KMS-11 (cell line): ENCODE measurements at regions not wholly inside any gene's neighbourhood (a gene's known extent, or its start where the extent isn't known, plus 50 kb on each side); places are given as distances from the start of the nearest gene placed in this dataset.

ENCODE experiments used
- H2AFZ ChIP-seq: fragments of 200-600 bp; sonication (generic); 2 replicates; pipeline ENCODE4 v1.6.1; 2016; ENCODE audit warnings: antibody characterized with exemption, mixed run types, low read depth
- H3K27ac ChIP-seq: fragments of 200-600 bp; sonication (generic); 2 replicates; pipeline ENCODE4 v1.6.1; 2016; ENCODE audit warnings: mild to moderate bottlenecking, mixed run types
- H3K27me3 ChIP-seq: fragments of 200-600 bp; sonication (generic); 2 replicates; pipeline ENCODE4 v1.6.1; 2017; ENCODE audit warnings: mild to moderate bottlenecking, low read depth, mixed run types, moderate library complexity; ENCODE audit not compliant: insufficient read depth
- H3K36me3 ChIP-seq: fragments of 200-600 bp; sonication (generic); 2 replicates; pipeline ENCODE4 v1.6.1; 2017; ENCODE audit warnings: mild to moderate bottlenecking, mixed run types; ENCODE audit not compliant: insufficient read depth
- H3K4me1 ChIP-seq: fragments of 200-600 bp; sonication (generic); 2 replicates; pipeline ENCODE4 v1.6.1; 2016; ENCODE audit warnings: mild to moderate bottlenecking, low read depth, mixed run types; ENCODE audit not compliant: poor library complexity, severe bottlenecking
- H3K4me2 ChIP-seq: fragments of 200-600 bp; sonication (generic); 2 replicates; pipeline ENCODE4 v1.7.0; 2016; ENCODE audit warnings: mild to moderate bottlenecking, mixed run types
- H3K4me3 ChIP-seq: fragments of 200-600 bp; sonication (generic); IDR thresholded peaks from 2 replicates; pipeline ENCODE4 v1.6.1; 2017; ENCODE audit warnings: low read depth, low read length, mixed read lengths; ENCODE audit not compliant: insufficient read depth
- H3K79me2 ChIP-seq: fragments of 200-600 bp; sonication (generic); 2 replicates; pipeline ENCODE4 v1.6.1; 2016; ENCODE audit warnings: low read depth, mixed run types; ENCODE audit not compliant: insufficient read depth
- H3K9ac ChIP-seq: fragments of 200-600 bp; sonication (generic); 2 replicates; pipeline ENCODE4 v1.6.1; 2016; ENCODE audit warnings: mild to moderate bottlenecking, mixed run types
- H4K20me1 ChIP-seq: fragments of 200-600 bp; sonication (generic); 2 replicates; pipeline ENCODE4 v1.6.1; 2016; ENCODE audit warnings: mild to moderate bottlenecking, mixed run types; ENCODE audit not compliant: insufficient read depth
- CTCF ChIP-seq: fragments of 200-600 bp; sonication (generic); conservative IDR thresholded peaks from 2 replicates; pipeline ENCODE4 v1.6.1; 2017; ENCODE audit warnings: low read depth, mild to moderate bottlenecking, antibody characterized with exemption, low read length, moderate library complexity, mixed read lengths

- no peaks in the 10 kb centered on the region for H4K20me1 ChIP-seq
- no peaks in the 10 kb centered on the region for H3K36me3 ChIP-seq
- H3K79me2 ChIP-seq: no peaks in the 10 kb centered on the region
- TF ChIP-seq CTCF: no peak
- H3K4me3 ChIP-seq: no peak overlapping the region
- H3K4me2 ChIP-seq: no peak overlapping the region
- H3K27ac ChIP-seq: no peak overlapping the region
- H3K27me3 ChIP-seq: no peaks in the 10 kb centered on the region
- no peaks in the 10 kb centered on the region for H3K4me1 ChIP-seq
- H2AFZ ChIP-seq: no peak overlapping the region
- H3K9ac ChIP-seq: no peak overlapping the region
Measured at GRCh38 chr6:8780653-8781052, 345.3 kb upstream of the SLC35B3 start.

GRCh38 chr6:8764733-8765132 is 329.4 kb upstream of the SLC35B3 start:
- no peak for TF ChIP-seq CTCF
- no peak overlapping the region for H3K27ac ChIP-seq
- no peaks in the 10 kb centered on the region for H4K20me1 ChIP-seq
- no peaks in the 10 kb centered on the region for H3K27me3 ChIP-seq
- H3K79me2 ChIP-seq: no peaks in the 10 kb centered on the region
- no peak overlapping the region for H2AFZ ChIP-seq
- H3K4me1 ChIP-seq: no peaks in the 10 kb centered on the region
- no peak overlapping the region for H3K9ac ChIP-seq
- H3K36me3 ChIP-seq: no peaks in the 10 kb centered on the region
- no peak overlapping the region for H3K4me3 ChIP-seq
- H3K4me2 ChIP-seq: no peak overlapping the region

- TF ChIP-seq CTCF: no peak
- H3K27ac ChIP-seq: no peak overlapping the region
Measured at GRCh38 chr6:8760951-8761350, 325.6 kb upstream of the SLC35B3 start.

GRCh38 chr6:8758412-8758811 is 323.1 kb upstream of the SLC35B3 start:
- H3K36me3 ChIP-seq: no peaks in the 10 kb centered on the region
- no peak overlapping the region for H3K4me3 ChIP-seq
- TF ChIP-seq CTCF: no peak
- H3K27ac ChIP-seq: no peak overlapping the region
- H3K79me2 ChIP-seq: no peaks in the 10 kb centered on the region
- H2AFZ ChIP-seq: no peak overlapping the region
- no peak overlapping the region for H3K9ac ChIP-seq
- H3K4me1 ChIP-seq: no peaks in the 10 kb centered on the region
- no peaks in the 10 kb centered on the region for H4K20me1 ChIP-seq
- no peaks in the 10 kb centered on the region for H3K27me3 ChIP-seq
- no peak overlapping the region for H3K4me2 ChIP-seq

More at GRCh38 chr6:8760951-8761350, 325.6 kb upstream of the SLC35B3 start:
- H3K36me3 ChIP-seq: no peaks in the 10 kb centered on the region
- no peaks in the 10 kb centered on the region for H3K4me1 ChIP-seq
- no peak overlapping the region for H3K9ac ChIP-seq
- H3K4me3 ChIP-seq: no peak overlapping the region
- no peaks in the 10 kb centered on the region for H4K20me1 ChIP-seq
- no peaks in the 10 kb centered on the region for H3K79me2 ChIP-seq
- H2AFZ ChIP-seq: no peak overlapping the region
- H3K27me3 ChIP-seq: no peaks in the 10 kb centered on the region
- no peak overlapping the region for H3K4me2 ChIP-seq
